ENCODE measurements at regions not wholly inside any gene's neighbourhood (a gene's known extent, or its start where the extent isn't known, plus 50 kb on each side); places are given as distances from the start of the nearest gene placed in this dataset.

DNA sequence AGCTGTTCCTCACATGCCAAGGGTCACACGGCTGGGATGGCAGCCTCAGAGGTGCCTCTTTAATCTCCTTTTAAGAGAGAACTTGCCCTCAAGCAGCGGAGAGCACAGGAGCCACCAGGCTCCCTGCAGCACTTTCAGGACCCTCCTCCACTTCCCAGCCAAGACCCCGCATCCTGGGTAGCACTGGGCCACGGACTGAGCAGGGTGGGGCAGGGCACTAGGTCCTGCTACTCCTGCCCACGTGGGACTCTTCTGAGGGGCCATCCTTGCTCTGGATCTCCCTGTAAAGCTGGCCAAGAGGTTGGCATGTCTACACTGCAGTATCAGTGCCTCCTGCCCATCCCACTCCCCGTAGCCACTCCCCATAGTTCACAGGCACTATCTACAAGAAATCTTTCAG, 175.3 kb upstream of the GLI2 start:
- TF ChIP-seq EZH2phosphoT487 (IDR thresholded peaks at IDR 0.05; ENCODE audit: borderline replicate concordance, low read length), result no peak
- TF ChIP-seq, protein P1, sequence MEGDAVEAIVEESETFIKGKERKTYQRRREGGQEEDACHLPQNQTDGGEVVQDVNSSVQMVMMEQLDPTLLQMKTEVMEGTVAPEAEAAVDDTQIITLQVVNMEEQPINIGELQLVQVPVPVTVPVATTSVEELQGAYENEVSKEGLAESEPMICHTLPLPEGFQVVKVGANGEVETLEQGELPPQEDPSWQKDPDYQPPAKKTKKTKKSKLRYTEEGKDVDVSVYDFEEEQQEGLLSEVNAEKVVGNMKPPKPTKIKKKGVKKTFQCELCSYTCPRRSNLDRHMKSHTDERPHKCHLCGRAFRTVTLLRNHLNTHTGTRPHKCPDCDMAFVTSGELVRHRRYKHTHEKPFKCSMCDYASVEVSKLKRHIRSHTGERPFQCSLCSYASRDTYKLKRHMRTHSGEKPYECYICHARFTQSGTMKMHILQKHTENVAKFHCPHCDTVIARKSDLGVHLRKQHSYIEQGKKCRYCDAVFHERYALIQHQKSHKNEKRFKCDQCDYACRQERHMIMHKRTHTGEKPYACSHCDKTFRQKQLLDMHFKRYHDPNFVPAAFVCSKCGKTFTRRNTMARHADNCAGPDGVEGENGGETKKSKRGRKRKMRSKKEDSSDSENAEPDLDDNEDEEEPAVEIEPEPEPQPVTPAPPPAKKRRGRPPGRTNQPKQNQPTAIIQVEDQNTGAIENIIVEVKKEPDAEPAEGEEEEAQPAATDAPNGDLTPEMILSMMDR (IDR thresholded peaks at IDR 0.05; ENCODE audit: low read depth, low read length, poor library complexity, severe bottlenecking), result no peak
